ENCODE measurements at regions not wholly inside any gene's neighbourhood (a gene's known extent, or its start where the extent isn't known, plus 50 kb on each side); places are given as distances from the start of the nearest gene placed in this dataset.

GRCh38 chr4:24373704-24374103, 210.7 kb downstream of the DHX15 start:
- Histone ChIP-seq H3K4me3 (ENCODE audit: insufficient read depth, low read length, poor library complexity, severe bottlenecking) (no peak overlapping the region), H4K20me1 (ENCODE audit: low read depth, low read length) (no peaks in the 10 kb centered on the region), H3K4me2 (ENCODE audit: low read depth, low read length, poor library complexity, severe bottlenecking) (no peak overlapping the region), H3F3A (ENCODE audit: insufficient read depth) (no peaks in the 10 kb centered on the region), H3K79me2 (ENCODE audit: insufficient read depth, low read length) (no peaks in the 10 kb centered on the region), H2AFZ (ENCODE audit: low read depth, low read length, severe bottlenecking) (no peak overlapping the region), H3K36me3 (ENCODE audit: low read length) (no peaks in the 10 kb centered on the region), H3K9me2 (replicated peaks; ENCODE audit: insufficient read depth, low read length) (no peaks in the 10 kb centered on the region), H3K27me3 (ENCODE audit: low read length) (no peaks in the 10 kb centered on the region), H3K27ac (ENCODE audit: low read depth, low read length) (no peak overlapping the region), H3K9me3 (ENCODE audit: insufficient read depth, low read length) (no peaks in the 10 kb centered on the region), H3K9ac (ENCODE audit: low read length) (no peak overlapping the region)
- TF ChIP-seq EZH2phosphoT487 (conservative IDR thresholded peaks at IDR 0.05; ENCODE audit: low read length): no peak
- no peak for TF ChIP-seq CTCF (IDR thresholded peaks at IDR 0.05; ENCODE audit: insufficient read depth, low read length, poor library complexity, severe bottlenecking)

- Histone ChIP-seq H3K9me2 (replicated peaks; ENCODE audit: insufficient read depth, low read length) (no peaks in the 10 kb centered on the region), H3K9me3 (ENCODE audit: insufficient read depth, low read length) (no peaks in the 10 kb centered on the region), H3K9ac (ENCODE audit: low read length) (no peak overlapping the region), H3K27me3 (ENCODE audit: low read length) (no peaks in the 10 kb centered on the region), H3K4me3 (ENCODE audit: insufficient read depth, low read length, poor library complexity, severe bottlenecking) (no peak overlapping the region), H3K4me2 (ENCODE audit: low read depth, low read length, poor library complexity, severe bottlenecking) (no peak overlapping the region), H3F3A (ENCODE audit: insufficient read depth) (no peaks in the 10 kb centered on the region), H3K79me2 (ENCODE audit: insufficient read depth, low read length) (no peaks in the 10 kb centered on the region), H2AFZ (ENCODE audit: low read depth, low read length, severe bottlenecking) (no peak overlapping the region), H3K36me3 (ENCODE audit: low read length) (no peaks in the 10 kb centered on the region), H4K20me1 (ENCODE audit: low read depth, low read length) (no peaks in the 10 kb centered on the region), H3K27ac (ENCODE audit: low read depth, low read length) (no peak overlapping the region)
- TF ChIP-seq CTCF (IDR thresholded peaks at IDR 0.05; ENCODE audit: insufficient read depth, low read length, poor library complexity, severe bottlenecking) (no peak), EZH2phosphoT487 (conservative IDR thresholded peaks at IDR 0.05; ENCODE audit: low read length) (no peak)
Measured at GRCh38 chr4:24372881-24373280, 211.5 kb downstream of the DHX15 start.

GRCh38 chr4:24372341-24372740, 212.0 kb downstream of the DHX15 start:
- H3K9ac ChIP-seq (ENCODE audit: low read length): no peak overlapping the region
- H3K4me2 ChIP-seq (ENCODE audit: low read depth, low read length, poor library complexity, severe bottlenecking): no peak overlapping the region
- no peaks in the 10 kb centered on the region for H3F3A ChIP-seq (ENCODE audit: insufficient read depth)
- H3K9me3 ChIP-seq (ENCODE audit: insufficient read depth, low read length): no peaks in the 10 kb centered on the region
- no peaks in the 10 kb centered on the region for H3K27me3 ChIP-seq (ENCODE audit: low read length)
- no peaks in the 10 kb centered on the region for H3K9me2 ChIP-seq (replicated peaks; ENCODE audit: insufficient read depth, low read length)
- H4K20me1 ChIP-seq (ENCODE audit: low read depth, low read length): no peaks in the 10 kb centered on the region
- H2AFZ ChIP-seq (ENCODE audit: low read depth, low read length, severe bottlenecking): no peak overlapping the region
- TF ChIP-seq CTCF (IDR thresholded peaks at IDR 0.05; ENCODE audit: insufficient read depth, low read length, poor library complexity, severe bottlenecking): no peak
- no peak for TF ChIP-seq EZH2phosphoT487 (conservative IDR thresholded peaks at IDR 0.05; ENCODE audit: low read length)
- no peak overlapping the region for H3K27ac ChIP-seq (ENCODE audit: low read depth, low read length)
- H3K36me3 ChIP-seq (ENCODE audit: low read length): no peaks in the 10 kb centered on the region
- no peak overlapping the region for H3K4me3 ChIP-seq (ENCODE audit: insufficient read depth, low read length, poor library complexity, severe bottlenecking)
- H3K79me2 ChIP-seq (ENCODE audit: insufficient read depth, low read length): no peaks in the 10 kb centered on the region

Measured in SU-DHL-6 (cell line).